CD14-positive monocyte (primary cell): ENCODE measurements at regions not wholly inside any gene's neighbourhood (a gene's known extent, or its start where the extent isn't known, plus 50 kb on each side); places are given as distances from the start of the nearest gene placed in this dataset.

Experiments
- DNase-seq, 3 donors: peaks; one replicate each; pipeline ENCODE4 v3.0.0-alpha.2; 2011 to 2022
- H2AFZ ChIP-seq: 2 replicates; pipeline ENCODE4 v1.6.0; 2012; ENCODE audit warnings: mild to moderate bottlenecking, low read depth, low read length, inconsistent platforms; ENCODE audit not compliant: insufficient read depth, poor library complexity, severe bottlenecking
- H3K27ac ChIP-seq, 2 donors: 1 replicate in 1 of 2; 2 replicates in 1 of 2; pipeline ENCODE4 v1.5.1; 2012 to 2013; ENCODE audit warnings: low read length in 2 of 2, control low read depth in 1 of 2, inconsistent platforms in 1 of 2, low read depth in 1 of 2, mild to moderate bottlenecking in 1 of 2
- H3K27me3 ChIP-seq, 2 donors: one replicate each; pipeline versions ENCODE4 v1.6.0 to v1.6.1; 2011 to 2013; ENCODE audit warnings: low read length in 2 of 2; ENCODE audit not compliant: control insufficient read depth in 2 of 2, insufficient read depth in 2 of 2
- H3K36me3 ChIP-seq, 2 donors: replicated peaks in 1 of 2; 1 replicate in 1 of 2; 2 replicates in 1 of 2; pipeline versions ENCODE4 v1.5.1 to v1.6.1; 2012 to 2013; ENCODE audit warnings: low read length in 2 of 2, control low read depth in 1 of 2, inconsistent platforms in 1 of 2, mild to moderate bottlenecking in 1 of 2; ENCODE audit not compliant: insufficient read depth in 2 of 2, control insufficient read depth in 1 of 2
- H3K4me1 ChIP-seq, 2 donors: 1 replicate in 1 of 2; 2 replicates in 1 of 2; pipeline versions ENCODE4 v1.5.1 to v1.6.1; 2012 to 2013; ENCODE audit warnings: low read length in 2 of 2, control low read depth in 1 of 2, inconsistent platforms in 1 of 2, mild to moderate bottlenecking in 1 of 2, moderate library complexity in 1 of 2; ENCODE audit not compliant: insufficient read depth in 2 of 2, control insufficient read depth in 1 of 2
- H3K4me2 ChIP-seq: replicated peaks from 2 replicates; pipeline ENCODE3; 2012; ENCODE audit warnings: low read length, moderate library complexity, mild to moderate bottlenecking; ENCODE audit not compliant: poor library complexity, severe bottlenecking; ENCODE audit errors: extremely low read depth
- H3K4me3 ChIP-seq, 3 experiments: fragments of 200-600 bp in 1 of 3; sonication (generic) in 1 of 3; replicated peaks in 1 of 3; 1 replicate in 2 of 3; 2 replicates in 1 of 3; pipeline ENCODE4 v1.5.1; 2011 to 2013; ENCODE audit warnings: low read length in 3 of 3, mild to moderate bottlenecking in 3 of 3, control low read depth in 2 of 3, low read depth in 2 of 3, inconsistent platforms in 1 of 3, moderate library complexity in 1 of 3
- H3K79me2 ChIP-seq: 2 replicates; pipeline ENCODE4 v1.6.0; 2012; ENCODE audit warnings: mild to moderate bottlenecking, control low read depth, inconsistent platforms, low read length, moderate library complexity; ENCODE audit not compliant: insufficient read depth
- H3K9ac ChIP-seq: 2 replicates; pipeline ENCODE4 v1.6.0; 2017; ENCODE audit warnings: low read length, mild to moderate bottlenecking; ENCODE audit not compliant: insufficient read depth, poor library complexity, severe bottlenecking
- H3K9me3 ChIP-seq, 2 donors: replicated peaks in 1 of 2; 1 replicate in 1 of 2; 2 replicates in 1 of 2; pipeline versions ENCODE4 v1.5.1 to v1.6.1; 2012 to 2013; ENCODE audit warnings: low read length in 2 of 2, control low read depth in 1 of 2; ENCODE audit not compliant: control insufficient read depth in 1 of 2, insufficient read depth in 1 of 2
- H4K20me1 ChIP-seq: 2 replicates; pipeline ENCODE4 v1.6.0; 2012; ENCODE audit warnings: mild to moderate bottlenecking, low read length, control low read depth, moderate library complexity; ENCODE audit not compliant: insufficient read depth
- H3K27ac Mint-ChIP-seq, 7 donors: one replicate each; pipeline ENCODE4 v1.8.0; 2020; ENCODE audit warnings: mild to moderate bottlenecking in 7 of 7, mixed read lengths in 7 of 7, moderate library complexity in 6 of 7, inconsistent platforms in 2 of 7
- H3K27me3 Mint-ChIP-seq, 3 donors: one replicate each; pipeline ENCODE4 v1.8.0; 2021 to 2022; ENCODE audit warnings: low read depth in 3 of 3, mild to moderate bottlenecking in 3 of 3, mixed read lengths in 3 of 3, moderate library complexity in 3 of 3, inconsistent platforms in 1 of 3
- H3K36me3 Mint-ChIP-seq, 2 donors: one replicate each; pipeline ENCODE4 v1.8.0; 2020; ENCODE audit warnings: mixed read lengths in 2 of 2, inconsistent platforms in 1 of 2, mild to moderate bottlenecking in 1 of 2
- H3K4me1 Mint-ChIP-seq: one replicate; pipeline ENCODE4 v1.8.0; 2020; ENCODE audit warnings: mild to moderate bottlenecking, mixed read lengths
- H3K4me3 Mint-ChIP-seq, 2 donors: one replicate each; pipeline ENCODE4 v1.8.0; 2020; ENCODE audit warnings: mild to moderate bottlenecking in 2 of 2, mixed read lengths in 2 of 2, moderate library complexity in 1 of 2
- H3K9me3 Mint-ChIP-seq, 7 donors: one replicate each; pipeline ENCODE4 v1.8.0; 2020 to 2022; ENCODE audit warnings: mixed read lengths in 7 of 7, mild to moderate bottlenecking in 6 of 7, moderate library complexity in 6 of 7, inconsistent platforms in 2 of 7
- WGBS: methylation state at CpG from one replicate; pipeline ENCODE4 v1.1.5; 2013; ENCODE audit warnings: missing lambda C conversion rate; ENCODE audit not compliant: insufficient coverage; 5-methylcytosine and 5-hydroxymethylcytosine counted together
- intact Hi-C, 2 donors: fragments of 100-400 bp; cut with micrococcal nuclease; formaldehyde crosslinking; loops; one replicate each; pipeline versions ENCODE4 v1.15.0 to v1.15.1; 2023
- TF ChIP-seq, protein P1 (sequence below): fragments of 200-600 bp; IDR thresholded peaks from one replicate; pipeline ENCODE4 v1.8.0; 2022; ENCODE audit warnings: antibody characterized with exemption, mild to moderate bottlenecking

GRCh38 chr4:147195386-147195785, 249.7 kb upstream of the TTC29 start:
- Histone ChIP-seq H3K27ac (no peak overlapping the region), H2AFZ (no peak overlapping the region), H3K4me3 (no peak overlapping the region), H3K4me1 (no peaks in the 10 kb centered on the region), H3K4me2 (no peak overlapping the region), H3K79me2 (no peaks in the 10 kb centered on the region), H3K9me3 (no peaks in the 10 kb centered on the region), H3K9ac (no peak overlapping the region), H3K27me3 (no peaks in the 10 kb centered on the region), H4K20me1 (no peaks in the 10 kb centered on the region), H3K36me3 (no peaks in the 10 kb centered on the region)
- H3K36me3 Mint-ChIP-seq, result no peaks in the 10 kb centered on the region
- TF ChIP-seq, protein P1, sequence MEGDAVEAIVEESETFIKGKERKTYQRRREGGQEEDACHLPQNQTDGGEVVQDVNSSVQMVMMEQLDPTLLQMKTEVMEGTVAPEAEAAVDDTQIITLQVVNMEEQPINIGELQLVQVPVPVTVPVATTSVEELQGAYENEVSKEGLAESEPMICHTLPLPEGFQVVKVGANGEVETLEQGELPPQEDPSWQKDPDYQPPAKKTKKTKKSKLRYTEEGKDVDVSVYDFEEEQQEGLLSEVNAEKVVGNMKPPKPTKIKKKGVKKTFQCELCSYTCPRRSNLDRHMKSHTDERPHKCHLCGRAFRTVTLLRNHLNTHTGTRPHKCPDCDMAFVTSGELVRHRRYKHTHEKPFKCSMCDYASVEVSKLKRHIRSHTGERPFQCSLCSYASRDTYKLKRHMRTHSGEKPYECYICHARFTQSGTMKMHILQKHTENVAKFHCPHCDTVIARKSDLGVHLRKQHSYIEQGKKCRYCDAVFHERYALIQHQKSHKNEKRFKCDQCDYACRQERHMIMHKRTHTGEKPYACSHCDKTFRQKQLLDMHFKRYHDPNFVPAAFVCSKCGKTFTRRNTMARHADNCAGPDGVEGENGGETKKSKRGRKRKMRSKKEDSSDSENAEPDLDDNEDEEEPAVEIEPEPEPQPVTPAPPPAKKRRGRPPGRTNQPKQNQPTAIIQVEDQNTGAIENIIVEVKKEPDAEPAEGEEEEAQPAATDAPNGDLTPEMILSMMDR, result no peak
- no peak overlapping the region for H3K4me3 Mint-ChIP-seq
- H3K9me3 Mint-ChIP-seq, result peaks cover 0 to 6% (median 0%) of the 10 kb centered on the region in 7 donors
- intact Hi-C loops, result no loop called here
- WGBS, result 100% methylated on average over 1 of the region's 2 CpGs
- H3K27me3 Mint-ChIP-seq, result peaks cover 0 to 1% (median 0%) of the 10 kb centered on the region in 3 donors
- no peak for DNase-seq
- H3K27ac Mint-ChIP-seq, result no peak overlapping the region
- no peaks in the 10 kb centered on the region for H3K4me1 Mint-ChIP-seq

- no peak for DNase-seq
- 67% methylated on average over 1 of the region's 4 CpGs for WGBS
- H3K4me3 ChIP-seq, result no peak overlapping the region
- Mint-ChIP-seq H3K27ac (no peak overlapping the region), H3K4me1 (no peaks in the 10 kb centered on the region), H3K9me3 (peaks cover 0 to 10% (median 2%) of the 10 kb centered on the region in 7 donors), H3K4me3 (no peak overlapping the region), H3K36me3 (no peaks in the 10 kb centered on the region), H3K27me3 (peaks cover 0 to 1% (median 0%) of the 10 kb centered on the region in 3 donors)
- no peak overlapping the region for H3K27ac ChIP-seq
- no peaks in the 10 kb centered on the region for H3K27me3 ChIP-seq
- H3K36me3 ChIP-seq, result no peaks in the 10 kb centered on the region
- no peaks in the 10 kb centered on the region for H3K4me1 ChIP-seq
- TF ChIP-seq, protein P1, result no peak
- H4K20me1 ChIP-seq, result no peaks in the 10 kb centered on the region
- intact Hi-C loops, result no loop called here
- H3K9ac ChIP-seq, result no peak overlapping the region
- no peaks in the 10 kb centered on the region for H3K79me2 ChIP-seq
- H2AFZ ChIP-seq, result no peak overlapping the region
- H3K9me3 ChIP-seq, result no peaks in the 10 kb centered on the region
- no peak overlapping the region for H3K4me2 ChIP-seq
These were observed 252.9 kb upstream of the TTC29 start for GRCh38 chr4:147198411-147199051.
